HFF-Myc (cell line): ENCODE measurements at regions not wholly inside any gene's neighbourhood (a gene's known extent, or its start where the extent isn't known, plus 50 kb on each side); places are given as distances from the start of the nearest gene placed in this dataset.

Experiments
- DNase-seq: peaks from one replicate; pipeline ENCODE4 v3.0.0-alpha.2; 2011; ENCODE audit warnings: low read depth; ENCODE audit errors: extremely low read depth
- H3K4me3 ChIP-seq: replicated peaks from 2 replicates; pipeline ENCODE4 v1.5.1; 2011; ENCODE audit warnings: low read depth, mild to moderate bottlenecking, control low read depth, low read length
- TF ChIP-seq, protein P1 (sequence below): IDR thresholded peaks from 2 replicates; pipeline ENCODE4 v1.5.1; 2012; ENCODE audit warnings: mild to moderate bottlenecking, low read depth, low read length, control low read depth; ENCODE audit errors: missing control alignments

DNA sequence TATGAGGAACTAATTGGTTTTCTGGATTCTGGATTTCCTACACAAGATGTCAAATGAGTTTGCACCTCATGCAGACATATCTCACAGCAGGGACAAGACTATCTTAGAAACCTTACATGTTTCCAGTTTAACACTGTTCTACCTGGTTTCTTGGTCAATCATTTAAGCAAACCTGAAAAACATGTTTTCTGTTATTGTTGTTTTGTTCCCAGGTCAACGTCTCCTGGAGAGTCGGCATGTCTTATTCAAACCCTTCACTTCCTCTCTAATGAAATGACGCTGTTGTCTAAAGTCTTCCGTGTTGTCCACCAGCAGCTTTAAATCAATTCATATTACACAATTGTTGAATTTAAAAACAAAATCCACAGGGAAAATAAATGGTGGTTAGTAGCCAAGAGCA is 150.9 kb downstream of the CNTN3 start:
- no peak for DNase-seq
- TF ChIP-seq, protein P1, sequence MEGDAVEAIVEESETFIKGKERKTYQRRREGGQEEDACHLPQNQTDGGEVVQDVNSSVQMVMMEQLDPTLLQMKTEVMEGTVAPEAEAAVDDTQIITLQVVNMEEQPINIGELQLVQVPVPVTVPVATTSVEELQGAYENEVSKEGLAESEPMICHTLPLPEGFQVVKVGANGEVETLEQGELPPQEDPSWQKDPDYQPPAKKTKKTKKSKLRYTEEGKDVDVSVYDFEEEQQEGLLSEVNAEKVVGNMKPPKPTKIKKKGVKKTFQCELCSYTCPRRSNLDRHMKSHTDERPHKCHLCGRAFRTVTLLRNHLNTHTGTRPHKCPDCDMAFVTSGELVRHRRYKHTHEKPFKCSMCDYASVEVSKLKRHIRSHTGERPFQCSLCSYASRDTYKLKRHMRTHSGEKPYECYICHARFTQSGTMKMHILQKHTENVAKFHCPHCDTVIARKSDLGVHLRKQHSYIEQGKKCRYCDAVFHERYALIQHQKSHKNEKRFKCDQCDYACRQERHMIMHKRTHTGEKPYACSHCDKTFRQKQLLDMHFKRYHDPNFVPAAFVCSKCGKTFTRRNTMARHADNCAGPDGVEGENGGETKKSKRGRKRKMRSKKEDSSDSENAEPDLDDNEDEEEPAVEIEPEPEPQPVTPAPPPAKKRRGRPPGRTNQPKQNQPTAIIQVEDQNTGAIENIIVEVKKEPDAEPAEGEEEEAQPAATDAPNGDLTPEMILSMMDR, result no peak
- H3K4me3 ChIP-seq, result no peak overlapping the region

DNA sequence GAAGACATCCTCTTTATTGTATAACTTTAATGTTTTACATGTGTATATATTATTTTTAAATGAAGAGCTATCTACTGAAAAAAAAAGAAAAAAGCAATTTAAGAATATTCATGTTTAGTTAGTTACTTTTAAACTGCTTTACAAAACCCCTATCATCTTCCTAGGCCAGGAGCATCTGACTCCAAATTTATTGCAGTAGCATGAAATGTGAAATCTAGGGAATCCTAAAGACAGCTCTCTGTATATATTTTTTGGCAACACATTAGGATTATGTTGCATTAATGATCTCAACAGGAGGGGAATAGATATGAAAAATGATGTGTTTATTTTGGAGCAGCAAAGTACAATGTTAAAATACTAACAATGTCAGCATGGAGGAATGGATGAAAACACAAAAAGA is 158.3 kb downstream of the CNTN3 start:
- DNase-seq, result no peak
- TF ChIP-seq, protein P1, result no peak
- no peak overlapping the region for H3K4me3 ChIP-seq

- TF ChIP-seq, protein P1, result no peak
- H3K4me3 ChIP-seq, result no peak overlapping the region
- DNase-seq, result no peak
Observed at GRCh38 chr3:74447221-74447620, 167.2 kb downstream of the CNTN3 start.

DNA sequence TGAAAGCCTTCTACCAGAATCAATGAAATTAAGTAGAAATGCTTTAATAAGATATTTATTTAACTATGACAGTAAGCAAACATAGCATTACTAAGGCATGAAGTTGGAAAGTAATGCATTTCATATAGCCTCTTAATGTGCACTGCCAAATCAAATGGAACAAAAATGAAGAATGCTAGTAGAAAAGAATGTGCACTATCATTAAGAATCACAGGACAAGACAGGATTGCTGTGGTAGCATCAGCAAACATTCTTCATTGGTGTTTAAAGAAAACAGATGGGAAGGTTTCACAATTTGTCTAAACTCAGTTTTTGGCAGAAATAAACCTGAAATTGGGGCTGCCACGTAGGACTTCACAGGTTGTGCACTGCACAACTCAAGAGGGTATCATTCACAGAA is 168.9 kb downstream of the CNTN3 start:
- no peak for DNase-seq
- TF ChIP-seq, protein P1, result no peak
- no peak overlapping the region for H3K4me3 ChIP-seq

GRCh38 chr3:74443102-74443501 is 171.4 kb downstream of the CNTN3 start:
- TF ChIP-seq, protein P1, result no peak
- peak; percentile 21 for DNase-seq
- no peak overlapping the region for H3K4me3 ChIP-seq

GRCh38 chr3:74442683-74443082 is 171.8 kb downstream of the CNTN3 start:
- no peak for DNase-seq
- TF ChIP-seq, protein P1, result no peak
- no peak overlapping the region for H3K4me3 ChIP-seq

- DNase-seq, result no peak
- TF ChIP-seq, protein P1, result no peak
- no peak overlapping the region for H3K4me3 ChIP-seq
Observed at GRCh38 chr3:74442068-74442467, 172.4 kb downstream of the CNTN3 start.
